ENCODE measurements at regions not wholly inside any gene's neighbourhood (a gene's known extent, or its start where the extent isn't known, plus 50 kb on each side); places are given as distances from the start of the nearest gene placed in this dataset.

- no peaks in the 10 kb centered on the region for H3K36me3 ChIP-seq
- H3K27me3 ChIP-seq (ENCODE audit: low read depth) = no peaks in the 10 kb centered on the region
- no peaks in the 10 kb centered on the region for H3K4me1 ChIP-seq
- H3K4me3 ChIP-seq = no peak overlapping the region
- intact Hi-C loops (cut with micrococcal nuclease) = no loop called here
- no peak overlapping the region for H3K27ac ChIP-seq (replicated peaks)
- DNase-seq = no peak
- H3K9me3 ChIP-seq (replicated peaks) = peaks cover 12% of the 10 kb centered on the region
- TF ChIP-seq, protein P1, sequence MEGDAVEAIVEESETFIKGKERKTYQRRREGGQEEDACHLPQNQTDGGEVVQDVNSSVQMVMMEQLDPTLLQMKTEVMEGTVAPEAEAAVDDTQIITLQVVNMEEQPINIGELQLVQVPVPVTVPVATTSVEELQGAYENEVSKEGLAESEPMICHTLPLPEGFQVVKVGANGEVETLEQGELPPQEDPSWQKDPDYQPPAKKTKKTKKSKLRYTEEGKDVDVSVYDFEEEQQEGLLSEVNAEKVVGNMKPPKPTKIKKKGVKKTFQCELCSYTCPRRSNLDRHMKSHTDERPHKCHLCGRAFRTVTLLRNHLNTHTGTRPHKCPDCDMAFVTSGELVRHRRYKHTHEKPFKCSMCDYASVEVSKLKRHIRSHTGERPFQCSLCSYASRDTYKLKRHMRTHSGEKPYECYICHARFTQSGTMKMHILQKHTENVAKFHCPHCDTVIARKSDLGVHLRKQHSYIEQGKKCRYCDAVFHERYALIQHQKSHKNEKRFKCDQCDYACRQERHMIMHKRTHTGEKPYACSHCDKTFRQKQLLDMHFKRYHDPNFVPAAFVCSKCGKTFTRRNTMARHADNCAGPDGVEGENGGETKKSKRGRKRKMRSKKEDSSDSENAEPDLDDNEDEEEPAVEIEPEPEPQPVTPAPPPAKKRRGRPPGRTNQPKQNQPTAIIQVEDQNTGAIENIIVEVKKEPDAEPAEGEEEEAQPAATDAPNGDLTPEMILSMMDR (IDR thresholded peaks at IDR 0.05; ENCODE audit: borderline replicate concordance) = no peak
Observed at GRCh38 chr3:70880421-70880820, 568.0 kb upstream of the MDFIC2 start.

DNA sequence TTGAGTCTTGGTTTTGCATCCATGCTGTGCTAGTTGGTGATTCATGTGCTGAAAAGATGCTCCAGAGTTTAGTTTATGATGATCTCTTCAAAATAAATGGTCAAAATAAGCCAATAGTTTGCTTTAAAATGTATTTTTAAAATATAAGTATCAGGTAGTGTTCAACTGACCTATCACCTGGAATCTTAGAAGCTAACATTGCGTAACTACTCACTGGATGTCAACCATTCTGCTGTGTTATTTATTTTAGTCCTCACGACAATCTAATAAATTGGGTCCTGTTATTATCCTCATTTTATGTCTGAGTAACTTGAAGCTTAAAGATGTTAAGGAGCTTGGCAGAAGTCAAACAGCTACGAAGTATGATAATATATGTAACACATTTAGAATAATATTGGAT, 563.7 kb upstream of the MDFIC2 start:
- H3K27me3 ChIP-seq (ENCODE audit: low read depth) = no peaks in the 10 kb centered on the region
- intact Hi-C loops (cut with micrococcal nuclease) = no loop called here
- TF ChIP-seq, protein P1 (IDR thresholded peaks at IDR 0.05; ENCODE audit: borderline replicate concordance) = no peak

DNA sequence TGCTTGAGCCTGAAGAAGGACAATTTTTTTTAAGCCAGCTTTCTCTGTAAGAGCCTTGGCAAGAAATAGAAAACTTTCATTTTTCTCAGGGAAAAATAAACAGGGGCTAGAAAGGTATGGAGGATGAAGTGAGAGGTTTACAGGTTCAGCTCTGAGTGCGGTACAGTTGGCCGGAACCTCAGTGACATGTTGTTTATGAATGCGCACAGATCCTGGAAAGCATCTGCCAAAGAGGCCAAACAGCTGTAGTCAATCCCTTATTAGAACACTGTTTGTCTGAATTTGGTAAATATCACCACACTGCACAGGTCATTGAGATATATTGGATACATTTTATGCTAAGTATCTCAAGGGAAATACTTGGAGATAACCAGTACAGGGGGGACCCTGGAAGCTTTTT, 561.8 kb upstream of the MDFIC2 start:
- H3K4me3 ChIP-seq = no peak overlapping the region
- H3K4me1 ChIP-seq = no peaks in the 10 kb centered on the region
- peaks cover 20% of the 10 kb centered on the region for H3K9me3 ChIP-seq (replicated peaks)
- H3K27ac ChIP-seq (replicated peaks) = no peak overlapping the region
- TF ChIP-seq, protein P1 (IDR thresholded peaks at IDR 0.05; ENCODE audit: borderline replicate concordance) = no peak
- no peak for DNase-seq
- no peaks in the 10 kb centered on the region for H3K36me3 ChIP-seq
- no peaks in the 10 kb centered on the region for H3K27me3 ChIP-seq (ENCODE audit: low read depth)
- intact Hi-C loops (cut with micrococcal nuclease) = no loop called here

More for the DNA sequence above, 563.7 kb upstream of the MDFIC2 start:
- H3K36me3 ChIP-seq = no peaks in the 10 kb centered on the region
- H3K9me3 ChIP-seq (replicated peaks) = peaks cover 16% of the 10 kb centered on the region
- no peak for DNase-seq
- H3K27ac ChIP-seq (replicated peaks) = no peak overlapping the region
- H3K4me1 ChIP-seq = no peaks in the 10 kb centered on the region
- no peak overlapping the region for H3K4me3 ChIP-seq

GRCh38 chr3:70873686-70874085, 561.2 kb upstream of the MDFIC2 start:
- Histone ChIP-seq H3K9me3 (replicated peaks) (peaks cover 17% of the 10 kb centered on the region), H3K27me3 (ENCODE audit: low read depth) (no peaks in the 10 kb centered on the region), H3K4me3 (no peak overlapping the region), H3K4me1 (no peaks in the 10 kb centered on the region), H3K36me3 (no peaks in the 10 kb centered on the region), H3K27ac (replicated peaks) (no peak overlapping the region)
- DNase-seq = no peak
- intact Hi-C loops (cut with micrococcal nuclease) = no loop called here
- TF ChIP-seq, protein P1 (IDR thresholded peaks at IDR 0.05; ENCODE audit: borderline replicate concordance) = no peak

DNA sequence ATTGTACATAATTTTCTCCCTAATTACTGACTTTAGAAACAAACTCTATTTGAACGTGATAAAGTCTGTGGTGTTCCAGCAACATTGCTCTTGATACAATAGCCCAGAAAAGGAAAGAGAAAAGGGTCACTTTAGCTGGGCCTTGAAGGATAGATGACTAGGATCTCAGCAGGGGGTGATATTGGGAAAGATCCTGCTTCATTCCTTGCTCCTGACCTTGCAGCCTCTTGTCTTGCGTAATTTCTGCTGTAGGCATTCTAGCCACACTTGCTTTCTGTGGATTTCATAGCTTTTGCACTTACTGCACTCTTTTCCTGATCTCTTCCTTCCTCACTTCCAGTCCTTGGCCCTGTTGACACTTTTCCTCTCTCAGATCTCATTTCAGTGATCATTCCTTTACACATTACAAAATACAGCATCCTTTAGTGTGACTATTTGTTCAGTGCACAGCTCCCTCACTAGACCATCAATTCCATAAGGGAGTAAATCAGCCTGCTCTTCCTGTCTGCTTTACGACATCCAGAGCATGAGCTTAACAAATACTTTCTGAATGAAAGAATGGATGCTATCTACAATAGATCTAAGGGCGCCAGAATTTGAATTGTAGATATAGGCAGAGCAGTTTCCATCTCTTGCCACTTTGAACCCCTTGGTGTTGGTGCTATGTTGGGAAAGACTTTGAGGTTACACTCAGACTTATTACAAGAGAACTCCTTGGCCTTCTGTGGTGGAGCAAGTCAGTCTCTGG, 559.6 kb upstream of the MDFIC2 start:
- TF ChIP-seq, protein P1 (IDR thresholded peaks at IDR 0.05; ENCODE audit: borderline replicate concordance) = no peak
- no peak for DNase-seq
- H3K27me3 ChIP-seq (ENCODE audit: low read depth) = no peaks in the 10 kb centered on the region
- H3K4me3 ChIP-seq = no peak overlapping the region
- H3K27ac ChIP-seq (replicated peaks) = no peak overlapping the region
- intact Hi-C loops (cut with micrococcal nuclease) = no loop called here
- no peaks in the 10 kb centered on the region for H3K4me1 ChIP-seq
- peaks cover 10% of the 10 kb centered on the region for H3K9me3 ChIP-seq (replicated peaks)
- no peaks in the 10 kb centered on the region for H3K36me3 ChIP-seq

Data from left ventricle myocardium inferior (tissue), 1 donor.